ENCODE measurements at regions not wholly inside any gene's neighbourhood (a gene's known extent, or its start where the extent isn't known, plus 50 kb on each side); places are given as distances from the start of the nearest gene placed in this dataset.

DNA sequence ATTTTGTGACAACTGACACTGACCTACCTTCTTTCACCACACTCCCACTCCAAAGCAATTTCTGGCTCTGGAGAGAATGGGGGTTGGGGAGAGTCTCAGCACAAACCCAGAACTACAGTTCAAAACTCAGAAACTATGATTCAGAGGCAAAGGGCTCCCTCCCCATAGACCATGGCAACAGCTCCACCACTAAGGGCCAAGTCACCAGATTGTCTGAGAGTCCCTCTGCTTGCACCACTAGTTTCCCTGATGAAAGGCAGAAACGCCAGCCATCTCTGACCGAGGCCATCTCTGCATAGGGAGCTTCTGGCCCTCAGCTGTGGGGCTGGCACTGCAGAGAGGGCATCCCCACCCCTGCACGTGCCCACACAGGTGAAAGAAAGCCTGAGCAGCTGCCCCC is 112.4 kb upstream of the VSTM2B start:
- no peaks in the 10 kb centered on the region for H3K36me3 ChIP-seq (ENCODE audit: insufficient read depth, low read length)
- H3K4me1 ChIP-seq (ENCODE audit: insufficient read depth, low read length): no peaks in the 10 kb centered on the region
- no peaks in the 10 kb centered on the region for H3K9me3 ChIP-seq (ENCODE audit: control insufficient read depth, insufficient read depth, low read length)
- H3K9ac ChIP-seq (ENCODE audit: low read depth, low read length): no peak overlapping the region

DNA sequence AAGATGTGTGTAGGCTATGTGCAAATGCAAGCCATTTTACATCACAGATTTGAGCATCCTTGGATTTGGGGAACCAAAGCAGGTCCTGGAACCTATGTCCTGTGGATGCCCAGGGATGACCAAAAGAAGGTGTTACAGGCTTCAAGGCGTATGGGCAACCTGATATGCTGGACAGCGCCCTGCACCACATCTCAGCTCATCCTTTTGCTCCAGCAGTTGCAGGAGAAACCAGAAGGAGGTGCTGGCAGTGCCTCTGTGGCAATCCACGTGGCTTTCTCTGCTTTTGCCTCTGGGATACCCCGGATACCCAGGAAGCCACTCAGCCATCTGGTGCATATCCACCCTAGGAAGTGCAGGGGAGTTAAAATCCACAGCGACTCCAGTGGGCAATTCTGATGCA is 110.3 kb upstream of the VSTM2B start:
- H3K4me1 ChIP-seq (ENCODE audit: insufficient read depth, low read length): no peaks in the 10 kb centered on the region
- no peaks in the 10 kb centered on the region for H3K36me3 ChIP-seq (ENCODE audit: insufficient read depth, low read length)

DNA sequence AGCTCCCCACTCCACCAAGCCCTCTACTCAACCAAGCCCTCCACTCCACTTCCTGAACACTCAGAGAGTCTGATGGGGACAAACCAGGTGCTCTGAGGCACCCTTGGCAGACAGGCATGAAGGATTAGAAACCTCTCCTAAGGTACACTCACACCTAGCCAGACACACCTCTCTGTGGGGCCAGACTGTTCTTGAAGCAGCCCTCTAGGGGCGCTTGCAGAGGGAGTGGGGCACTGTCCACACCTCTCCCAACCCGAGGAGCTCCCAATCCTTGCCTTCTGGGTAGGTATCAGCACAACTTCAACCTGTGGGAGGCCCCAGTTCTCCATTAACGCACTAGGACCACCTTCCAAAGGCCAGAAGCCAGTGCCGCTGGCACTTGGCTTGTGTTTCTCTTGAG is 108.7 kb upstream of the VSTM2B start:
- Histone ChIP-seq H3K9ac (ENCODE audit: low read depth, low read length) (no peak overlapping the region), H3K36me3 (ENCODE audit: insufficient read depth, low read length) (no peaks in the 10 kb centered on the region), H3K9me3 (ENCODE audit: control insufficient read depth, insufficient read depth, low read length) (no peaks in the 10 kb centered on the region), H3K4me1 (ENCODE audit: insufficient read depth, low read length) (no peaks in the 10 kb centered on the region)

More for the DNA sequence above, 110.3 kb upstream of the VSTM2B start:
- Histone ChIP-seq H3K9ac (ENCODE audit: low read depth, low read length) (no peak overlapping the region), H3K9me3 (ENCODE audit: control insufficient read depth, insufficient read depth, low read length) (no peaks in the 10 kb centered on the region)

DNA sequence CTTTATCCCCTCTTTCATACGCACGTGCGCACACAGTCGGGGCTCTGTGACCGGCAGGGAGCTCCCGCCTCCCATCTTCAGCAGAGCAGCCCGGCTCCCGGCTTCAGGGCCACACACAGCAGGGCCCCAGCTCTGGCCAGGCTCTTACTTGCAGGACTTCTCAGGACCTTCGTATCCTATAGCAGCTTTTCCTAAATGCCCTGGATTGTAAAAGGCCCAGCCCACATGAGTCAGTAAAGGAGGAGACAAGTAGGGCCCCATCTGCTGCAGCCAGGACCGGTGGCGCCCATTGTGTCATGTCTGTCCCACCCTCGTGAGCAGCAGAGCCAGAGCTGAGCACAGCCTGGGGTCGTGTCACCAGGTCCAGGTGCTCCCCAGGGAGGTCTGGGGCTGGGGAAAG is 107.6 kb upstream of the VSTM2B start:
- Histone ChIP-seq H3K36me3 (ENCODE audit: insufficient read depth, low read length) (no peaks in the 10 kb centered on the region), H3K4me1 (ENCODE audit: insufficient read depth, low read length) (no peaks in the 10 kb centered on the region), H3K9ac (ENCODE audit: low read depth, low read length) (no peak overlapping the region), H3K9me3 (ENCODE audit: control insufficient read depth, insufficient read depth, low read length) (no peaks in the 10 kb centered on the region)

DNA sequence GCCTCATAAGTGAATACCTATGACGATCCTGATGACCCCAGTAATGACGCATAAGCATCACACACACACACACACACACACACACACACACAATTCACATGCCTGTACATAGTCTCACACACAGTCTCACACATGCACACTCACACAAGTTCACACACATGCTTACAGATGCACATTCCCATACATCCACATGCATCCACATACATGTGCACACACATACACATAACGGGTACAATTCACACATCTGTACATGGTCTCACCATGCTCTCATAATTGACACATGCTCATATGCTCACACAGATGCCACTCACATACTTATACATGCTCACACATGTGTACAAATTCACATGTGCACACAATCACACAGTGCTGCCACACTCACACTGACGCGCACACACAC is 105.7 kb upstream of the VSTM2B start:
- H3K9me3 ChIP-seq (ENCODE audit: control insufficient read depth, insufficient read depth, low read length): no peaks in the 10 kb centered on the region
- H3K36me3 ChIP-seq (ENCODE audit: insufficient read depth, low read length): no peaks in the 10 kb centered on the region
- no peaks in the 10 kb centered on the region for H3K4me1 ChIP-seq (ENCODE audit: insufficient read depth, low read length)
- H3K9ac ChIP-seq (ENCODE audit: low read depth, low read length): no peak overlapping the region

DNA sequence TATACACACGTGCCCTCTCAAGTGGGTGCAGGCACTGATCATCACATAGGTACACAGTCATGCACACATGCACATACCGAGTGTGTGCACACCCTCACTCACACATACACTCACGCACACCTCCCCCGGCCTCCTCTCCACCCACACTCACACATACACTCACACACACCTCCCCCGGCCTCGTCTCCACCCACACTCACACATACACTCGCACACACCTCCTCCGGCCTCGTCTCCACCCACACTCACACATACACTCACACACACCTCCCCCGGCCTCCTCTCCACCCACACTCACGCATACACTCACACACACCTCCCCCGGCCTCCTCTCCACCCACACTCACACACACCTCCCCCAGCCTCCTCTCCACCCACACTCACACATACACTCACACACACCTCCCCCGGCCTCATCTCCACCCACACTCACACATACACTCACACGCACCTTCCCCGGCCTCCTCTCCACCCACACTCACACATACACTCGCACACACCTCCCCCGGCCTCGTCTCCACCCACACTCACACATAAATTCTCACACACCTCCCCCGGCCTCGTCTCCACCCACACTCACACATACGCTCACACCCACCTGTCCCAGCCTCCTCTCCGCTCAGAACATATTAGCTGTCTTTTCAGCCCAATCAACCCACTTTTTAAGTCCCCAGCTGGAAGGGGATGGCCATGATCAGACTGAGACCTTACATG is 105.2 kb upstream of the VSTM2B start:
- Histone ChIP-seq H3K4me1 (ENCODE audit: insufficient read depth, low read length) (no peaks in the 10 kb centered on the region), H3K9me3 (ENCODE audit: control insufficient read depth, insufficient read depth, low read length) (no peaks in the 10 kb centered on the region), H3K9ac (ENCODE audit: low read depth, low read length) (no peak overlapping the region), H3K36me3 (ENCODE audit: insufficient read depth, low read length) (no peaks in the 10 kb centered on the region)

DNA sequence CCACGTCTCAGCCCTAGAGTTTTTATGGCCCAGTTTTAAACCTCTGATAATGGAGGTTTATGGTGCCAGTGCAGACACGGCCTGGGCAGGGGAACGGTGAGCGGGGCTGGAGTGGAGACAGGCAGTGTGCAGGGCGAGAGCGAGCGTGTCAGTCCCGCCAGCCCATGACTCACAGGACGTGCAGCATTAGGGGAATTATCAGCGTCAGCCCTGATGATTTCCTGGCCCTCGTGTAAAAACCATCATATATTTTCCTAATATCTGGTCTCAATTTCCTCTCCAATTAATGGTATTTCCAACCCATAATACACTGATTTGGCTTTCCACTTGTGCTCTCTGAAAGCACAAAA is 104.6 kb upstream of the VSTM2B start:
- Histone ChIP-seq H3K9ac (ENCODE audit: low read depth, low read length) (no peak overlapping the region), H3K9me3 (ENCODE audit: control insufficient read depth, insufficient read depth, low read length) (no peaks in the 10 kb centered on the region), H3K36me3 (ENCODE audit: insufficient read depth, low read length) (no peaks in the 10 kb centered on the region), H3K4me1 (ENCODE audit: insufficient read depth, low read length) (no peaks in the 10 kb centered on the region)

DNA sequence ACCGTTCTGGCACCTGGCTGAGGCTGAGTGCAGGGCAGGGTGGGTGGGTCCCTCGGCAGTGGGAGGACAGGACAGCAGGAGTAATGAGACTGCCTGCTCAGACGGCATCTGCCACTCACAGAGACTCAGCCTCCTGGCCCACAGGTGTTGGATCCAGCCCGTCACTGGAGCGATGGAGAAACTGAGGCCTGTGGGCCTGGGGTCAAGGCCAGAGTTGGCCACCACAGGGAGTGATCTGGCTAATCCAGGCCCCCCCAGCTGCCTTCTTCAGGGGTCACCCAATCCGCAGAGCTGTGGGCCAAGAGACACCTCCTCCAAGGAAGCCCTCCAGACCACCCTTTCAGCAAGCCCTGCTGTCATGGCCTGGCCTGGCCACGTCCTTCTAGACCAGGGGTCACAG is 103.7 kb upstream of the VSTM2B start:
- Histone ChIP-seq H3K36me3 (ENCODE audit: insufficient read depth, low read length) (no peaks in the 10 kb centered on the region), H3K9me3 (ENCODE audit: control insufficient read depth, insufficient read depth, low read length) (peaks cover 8% of the 10 kb centered on the region; the same call in 1 of the 2 replicates), H3K4me1 (ENCODE audit: insufficient read depth, low read length) (no peaks in the 10 kb centered on the region), H3K9ac (ENCODE audit: low read depth, low read length) (no peak overlapping the region)

DNA sequence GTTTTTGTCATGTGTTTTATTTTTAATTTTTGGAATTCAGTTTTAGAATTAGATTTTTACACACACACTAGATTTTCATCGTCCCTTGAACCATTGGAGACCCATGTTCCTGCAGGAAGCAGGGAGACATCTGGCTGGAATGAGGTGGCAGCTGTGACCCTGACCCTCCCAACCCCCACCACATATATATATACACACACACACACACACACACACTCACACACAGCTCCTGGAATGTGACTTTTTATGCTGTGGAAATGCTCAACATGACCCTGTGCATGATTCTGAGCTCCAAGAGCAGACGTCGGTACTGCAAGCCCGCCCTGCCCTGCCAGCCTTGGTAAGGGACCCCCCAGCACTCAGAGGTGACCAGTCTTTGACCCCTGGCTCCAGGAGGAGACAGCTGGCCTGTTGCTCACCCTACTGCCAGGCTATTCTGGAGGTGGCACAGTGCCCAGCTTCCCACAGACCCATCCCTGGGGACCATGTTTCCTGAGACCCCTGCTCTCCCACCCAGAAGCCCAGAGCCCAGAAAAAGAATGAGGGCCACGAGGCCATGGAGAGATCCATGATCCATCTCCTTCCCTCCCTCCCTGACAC is 103.2 kb upstream of the VSTM2B start:
- no peaks in the 10 kb centered on the region for H3K4me1 ChIP-seq (ENCODE audit: insufficient read depth, low read length)
- no peak overlapping the region for H3K9ac ChIP-seq (ENCODE audit: low read depth, low read length)
- H3K9me3 ChIP-seq (ENCODE audit: control insufficient read depth, insufficient read depth, low read length): peaks cover 8% of the 10 kb centered on the region; the same call in 1 of the 2 replicates
- H3K36me3 ChIP-seq (ENCODE audit: insufficient read depth, low read length): no peaks in the 10 kb centered on the region

DNA sequence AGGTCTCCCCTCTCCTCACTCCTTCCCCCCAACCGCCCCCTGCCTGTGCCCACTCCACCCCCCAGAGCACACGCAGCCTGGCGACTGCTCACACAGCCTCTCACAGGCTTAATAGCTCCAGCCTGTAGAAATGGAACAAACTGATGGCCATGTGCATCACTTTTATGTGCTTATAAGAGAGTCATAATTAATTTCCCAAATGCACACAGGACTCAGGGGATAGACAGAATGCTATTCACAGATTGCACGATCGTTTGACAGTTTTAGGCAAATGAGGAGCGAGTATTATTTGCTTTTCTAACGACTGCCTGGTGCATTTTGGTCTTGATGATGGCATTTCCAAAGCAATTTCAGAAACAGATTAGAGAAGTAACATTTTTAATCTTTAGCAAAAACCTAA is 97.7 kb upstream of the VSTM2B start:
- no peaks in the 10 kb centered on the region for H3K36me3 ChIP-seq (ENCODE audit: insufficient read depth, low read length)
- no peak overlapping the region for H3K9ac ChIP-seq (ENCODE audit: low read depth, low read length)
- no peaks in the 10 kb centered on the region for H3K4me1 ChIP-seq (ENCODE audit: insufficient read depth, low read length)
- peaks cover 8% of the 10 kb centered on the region; the same call in 1 of the 2 replicates for H3K9me3 ChIP-seq (ENCODE audit: control insufficient read depth, insufficient read depth, low read length)

DNA sequence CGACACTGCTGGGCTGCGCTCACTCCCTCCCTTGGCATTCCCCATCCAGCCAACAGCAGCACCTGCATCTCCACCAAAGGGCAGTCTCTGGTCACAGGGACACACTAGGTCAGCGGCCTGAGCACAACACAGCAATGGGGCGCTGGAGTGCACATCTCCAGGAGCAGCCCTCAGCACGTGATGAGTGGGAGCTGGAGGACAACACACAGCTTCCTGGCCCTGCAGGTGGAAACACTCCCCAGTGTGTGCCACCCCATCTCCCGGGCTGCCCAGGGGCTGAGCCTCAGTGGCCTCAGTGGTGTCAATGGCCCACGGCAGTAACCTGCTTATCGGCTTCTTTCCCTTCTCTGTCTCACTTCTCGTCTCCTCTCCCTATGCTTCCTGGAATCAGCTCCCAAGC is 96.8 kb upstream of the VSTM2B start:
- no peaks in the 10 kb centered on the region for H3K36me3 ChIP-seq (ENCODE audit: insufficient read depth, low read length)
- H3K9me3 ChIP-seq (ENCODE audit: control insufficient read depth, insufficient read depth, low read length): peaks cover 8% of the 10 kb centered on the region; the same call in 1 of the 2 replicates

DNA sequence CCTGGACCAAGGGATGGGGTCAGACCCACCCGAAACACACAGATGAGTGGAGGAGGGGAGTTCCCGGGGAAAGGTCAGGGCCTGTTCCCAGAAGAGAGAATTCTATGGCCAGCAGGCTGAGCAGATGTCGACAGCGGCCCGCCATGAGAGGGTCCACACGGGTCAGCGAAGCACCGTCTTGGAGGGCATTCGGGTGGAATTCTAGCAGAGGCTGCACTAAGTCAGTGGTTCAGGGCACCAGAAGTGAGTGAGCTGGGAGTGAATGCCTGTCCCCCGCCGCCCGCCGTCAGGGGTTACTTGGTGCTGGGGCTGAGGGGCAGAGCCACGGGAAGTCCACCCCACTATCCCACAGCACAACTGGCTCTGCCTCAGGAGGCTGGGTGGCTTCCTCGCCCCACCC is 96.2 kb upstream of the VSTM2B start:
- H3K9me3 ChIP-seq (ENCODE audit: control insufficient read depth, insufficient read depth, low read length): peaks cover 8% of the 10 kb centered on the region; the same call in 1 of the 2 replicates
- H3K4me1 ChIP-seq (ENCODE audit: insufficient read depth, low read length): no peaks in the 10 kb centered on the region
- no peak overlapping the region for H3K9ac ChIP-seq (ENCODE audit: low read depth, low read length)
- H3K36me3 ChIP-seq (ENCODE audit: insufficient read depth, low read length): no peaks in the 10 kb centered on the region

More for the DNA sequence above, 96.8 kb upstream of the VSTM2B start:
- Histone ChIP-seq H3K4me1 (ENCODE audit: insufficient read depth, low read length) (no peaks in the 10 kb centered on the region), H3K9ac (ENCODE audit: low read depth, low read length) (no peak overlapping the region)

DNA sequence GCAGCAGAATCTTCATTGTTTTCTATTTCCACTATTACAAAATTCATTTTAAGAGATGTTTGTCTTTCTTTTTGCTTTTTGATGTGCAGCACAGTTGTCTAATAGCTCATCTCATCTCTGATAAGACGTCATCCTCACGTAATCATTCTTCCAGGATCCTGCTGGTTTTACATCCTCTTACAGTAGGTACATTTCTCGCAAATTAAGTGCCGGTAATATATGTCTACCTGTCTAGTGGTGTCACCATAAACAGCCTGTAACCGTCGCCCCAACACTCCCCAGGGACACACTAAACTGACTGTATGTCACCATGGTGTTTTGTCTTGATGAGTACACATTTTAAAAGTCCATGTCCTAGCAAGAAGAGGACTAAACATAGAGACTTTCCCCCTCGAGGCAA is 94.5 kb upstream of the VSTM2B start:
- Histone ChIP-seq H3K9ac (ENCODE audit: low read depth, low read length) (no peak overlapping the region), H3K9me3 (ENCODE audit: control insufficient read depth, insufficient read depth, low read length) (peaks cover 8% of the 10 kb centered on the region; the same call in 1 of the 2 replicates), H3K36me3 (ENCODE audit: insufficient read depth, low read length) (no peaks in the 10 kb centered on the region), H3K4me1 (ENCODE audit: insufficient read depth, low read length) (no peaks in the 10 kb centered on the region)

DNA sequence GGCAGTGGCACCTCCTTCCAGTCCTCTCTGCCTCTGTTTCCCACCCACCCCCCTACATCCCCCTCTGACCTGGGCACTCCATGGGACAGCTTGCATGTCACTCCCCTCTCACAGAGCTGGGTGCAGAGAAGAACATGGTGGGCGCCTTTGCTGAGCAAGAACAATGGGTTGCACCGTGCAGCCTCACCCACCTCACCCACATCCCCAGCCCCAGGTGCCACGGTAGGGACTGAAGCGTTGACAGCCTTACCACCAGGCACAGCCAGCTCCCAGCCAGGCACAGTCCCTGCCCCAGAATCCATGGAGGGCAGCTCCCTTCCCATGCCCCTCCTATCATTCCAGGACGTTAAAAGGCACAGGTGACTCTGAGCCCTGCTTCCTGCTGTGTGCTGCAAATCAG is 93.1 kb upstream of the VSTM2B start:
- H3K9me3 ChIP-seq (ENCODE audit: control insufficient read depth, insufficient read depth, low read length): no peaks in the 10 kb centered on the region
- no peaks in the 10 kb centered on the region for H3K4me1 ChIP-seq (ENCODE audit: insufficient read depth, low read length)
- H3K9ac ChIP-seq (ENCODE audit: low read depth, low read length): no peak overlapping the region
- no peaks in the 10 kb centered on the region for H3K36me3 ChIP-seq (ENCODE audit: insufficient read depth, low read length)

DNA sequence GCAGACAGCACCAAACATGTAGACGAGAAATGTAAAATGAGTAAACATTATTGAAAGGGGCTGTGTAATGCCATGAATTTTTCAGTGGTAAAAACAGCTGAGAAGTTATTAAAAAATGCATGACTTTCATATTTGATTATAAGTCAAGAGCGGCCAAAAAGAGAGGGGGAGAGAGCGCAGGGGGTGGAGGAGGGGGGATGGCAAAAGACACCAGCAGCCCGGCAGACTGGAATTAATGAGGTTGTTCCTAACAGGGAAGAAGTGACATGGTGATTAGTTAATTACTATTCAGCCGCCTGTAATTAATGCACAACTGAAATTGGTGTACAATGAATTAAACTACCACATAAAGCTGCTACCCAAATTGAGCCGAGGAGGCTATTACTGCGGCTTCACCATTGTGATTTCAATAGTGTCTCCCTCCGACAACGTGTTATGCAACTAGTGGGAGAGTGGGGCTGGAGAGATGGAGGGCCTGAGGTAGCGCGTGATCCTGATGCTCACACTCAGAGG is 89.1 kb upstream of the VSTM2B start:
- Histone ChIP-seq H3K9me3 (ENCODE audit: control insufficient read depth, insufficient read depth, low read length) (no peaks in the 10 kb centered on the region), H3K4me1 (ENCODE audit: insufficient read depth, low read length) (no peaks in the 10 kb centered on the region), H3K36me3 (ENCODE audit: insufficient read depth, low read length) (no peaks in the 10 kb centered on the region), H3K9ac (ENCODE audit: low read depth, low read length) (no peak overlapping the region)

All from ES-I3 (cell line).